ENCODE measurements at regions not wholly inside any gene's neighbourhood (a gene's known extent, or its start where the extent isn't known, plus 50 kb on each side); places are given as distances from the start of the nearest gene placed in this dataset.

DNA sequence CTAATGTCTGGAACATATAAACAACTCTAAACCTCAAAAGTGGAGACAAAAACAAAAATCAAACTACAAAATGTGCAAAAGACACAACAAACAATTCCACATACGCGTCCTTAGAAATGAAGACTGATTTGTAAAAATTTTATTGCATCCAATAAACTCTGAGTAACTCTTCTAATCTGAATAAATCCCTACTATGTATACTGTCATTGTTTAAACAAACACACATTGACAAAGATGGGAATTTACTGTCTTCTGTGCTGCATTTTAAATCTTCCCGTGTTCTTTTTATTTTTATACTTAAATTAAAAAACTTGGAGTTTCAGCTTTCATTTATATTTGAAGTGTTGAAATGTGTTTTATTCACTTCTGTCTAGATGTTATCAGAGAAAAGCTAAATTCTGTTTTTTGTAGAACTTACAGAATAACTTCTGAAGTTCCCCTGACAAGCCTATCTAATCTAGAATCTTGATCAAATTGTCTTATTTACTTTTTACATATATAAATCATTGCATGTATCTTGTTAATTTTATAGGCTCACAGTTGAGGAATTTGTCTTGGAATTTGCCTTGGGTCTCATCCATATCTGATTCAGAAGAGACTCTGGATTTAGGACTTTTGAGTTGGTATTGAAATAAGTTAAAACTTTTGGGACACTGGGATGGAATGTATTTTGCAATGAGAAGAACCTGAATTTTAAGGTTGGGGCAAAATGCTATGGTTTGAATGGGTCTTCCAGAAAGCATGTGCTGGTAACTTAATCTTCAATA lies 2064.4 kb upstream of the C9orf72 start:
- TF ChIP-seq EZH2 (optimal IDR thresholded peaks at IDR 0.05; ENCODE audit: low read depth, low read length) (no peak), EZH2phosphoT487 (IDR thresholded peaks at IDR 0.05; ENCODE audit: low read length) (no peak)
- TF ChIP-seq, protein P1, sequence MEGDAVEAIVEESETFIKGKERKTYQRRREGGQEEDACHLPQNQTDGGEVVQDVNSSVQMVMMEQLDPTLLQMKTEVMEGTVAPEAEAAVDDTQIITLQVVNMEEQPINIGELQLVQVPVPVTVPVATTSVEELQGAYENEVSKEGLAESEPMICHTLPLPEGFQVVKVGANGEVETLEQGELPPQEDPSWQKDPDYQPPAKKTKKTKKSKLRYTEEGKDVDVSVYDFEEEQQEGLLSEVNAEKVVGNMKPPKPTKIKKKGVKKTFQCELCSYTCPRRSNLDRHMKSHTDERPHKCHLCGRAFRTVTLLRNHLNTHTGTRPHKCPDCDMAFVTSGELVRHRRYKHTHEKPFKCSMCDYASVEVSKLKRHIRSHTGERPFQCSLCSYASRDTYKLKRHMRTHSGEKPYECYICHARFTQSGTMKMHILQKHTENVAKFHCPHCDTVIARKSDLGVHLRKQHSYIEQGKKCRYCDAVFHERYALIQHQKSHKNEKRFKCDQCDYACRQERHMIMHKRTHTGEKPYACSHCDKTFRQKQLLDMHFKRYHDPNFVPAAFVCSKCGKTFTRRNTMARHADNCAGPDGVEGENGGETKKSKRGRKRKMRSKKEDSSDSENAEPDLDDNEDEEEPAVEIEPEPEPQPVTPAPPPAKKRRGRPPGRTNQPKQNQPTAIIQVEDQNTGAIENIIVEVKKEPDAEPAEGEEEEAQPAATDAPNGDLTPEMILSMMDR (IDR thresholded peaks at IDR 0.05; ENCODE audit: low read length) = no peak
- DNase-seq = no peak
- Histone ChIP-seq H3K36me3 (replicated peaks; ENCODE audit: insufficient read depth, low read length) (no peaks in the 10 kb centered on the region), H2AFZ (ENCODE audit: low read length) (no peak overlapping the region), H3K27me3 (replicated peaks; ENCODE audit: insufficient read depth, low read length) (no peaks in the 10 kb centered on the region), H3K9me3 (replicated peaks; ENCODE audit: insufficient read depth, low read length) (no peaks in the 10 kb centered on the region), H3K27ac (ENCODE audit: low read length) (no peak overlapping the region), H3K4me3 (ENCODE audit: low read length) (no peak overlapping the region), H4K20me1 (ENCODE audit: insufficient read depth, low read length) (no peaks in the 10 kb centered on the region), H3K9ac (ENCODE audit: low read length) (no peak overlapping the region), H3K4me1 (ENCODE audit: low read length) (no peaks in the 10 kb centered on the region), H3K9me2 (replicated peaks; ENCODE audit: insufficient read depth, low read length) (no peaks in the 10 kb centered on the region), H3K79me2 (ENCODE audit: low read length) (no peaks in the 10 kb centered on the region), H3K4me2 (ENCODE audit: low read depth, low read length) (no peak overlapping the region), H3F3A (ENCODE audit: insufficient read depth, low read length) (no peaks in the 10 kb centered on the region)

DNA sequence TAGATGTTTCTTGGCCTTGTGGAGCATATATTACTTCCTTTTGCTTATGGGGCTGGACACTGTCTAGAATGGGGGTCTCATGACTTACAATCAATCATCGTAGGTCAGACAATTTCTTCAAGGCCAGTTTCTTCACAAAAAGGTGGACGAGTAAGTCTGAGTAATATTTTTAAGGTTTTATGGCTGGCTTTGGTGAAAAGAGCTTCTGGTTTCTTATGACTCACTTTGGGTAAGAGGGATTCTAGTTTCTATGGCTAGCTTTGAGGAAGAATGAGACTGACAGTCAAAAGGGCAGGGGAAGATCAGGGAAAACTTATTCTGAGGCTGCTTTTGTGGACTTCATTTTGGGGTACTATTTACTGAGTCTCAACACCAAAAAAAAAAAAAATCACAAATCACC lies 2067.2 kb upstream of the C9orf72 start:
- no peaks in the 10 kb centered on the region for H3K4me1 ChIP-seq (ENCODE audit: low read length)
- H3K9me2 ChIP-seq (replicated peaks; ENCODE audit: insufficient read depth, low read length) = no peaks in the 10 kb centered on the region; the same call in 1 of the 2 replicates
- TF ChIP-seq, protein P1 (IDR thresholded peaks at IDR 0.05; ENCODE audit: low read length) = no peak
- TF ChIP-seq EZH2phosphoT487 (IDR thresholded peaks at IDR 0.05; ENCODE audit: low read length) (no peak), EZH2 (optimal IDR thresholded peaks at IDR 0.05; ENCODE audit: low read depth, low read length) (no peak)
- H3K36me3 ChIP-seq (replicated peaks; ENCODE audit: insufficient read depth, low read length) = no peaks in the 10 kb centered on the region
- H3K9ac ChIP-seq (ENCODE audit: low read length) = no peak overlapping the region
- H3K4me2 ChIP-seq (ENCODE audit: low read depth, low read length) = no peak overlapping the region
- no peak overlapping the region for H3K4me3 ChIP-seq (ENCODE audit: low read length)
- no peaks in the 10 kb centered on the region for H3K9me3 ChIP-seq (replicated peaks; ENCODE audit: insufficient read depth, low read length)
- no peaks in the 10 kb centered on the region for H4K20me1 ChIP-seq (ENCODE audit: insufficient read depth, low read length)
- no peaks in the 10 kb centered on the region for H3K79me2 ChIP-seq (ENCODE audit: low read length)
- no peaks in the 10 kb centered on the region for H3F3A ChIP-seq (ENCODE audit: insufficient read depth, low read length)
- no peak overlapping the region for H3K27ac ChIP-seq (ENCODE audit: low read length)
- H2AFZ ChIP-seq (ENCODE audit: low read length) = no peak overlapping the region
- no peak for DNase-seq
- H3K27me3 ChIP-seq (replicated peaks; ENCODE audit: insufficient read depth, low read length) = no peaks in the 10 kb centered on the region

DNA sequence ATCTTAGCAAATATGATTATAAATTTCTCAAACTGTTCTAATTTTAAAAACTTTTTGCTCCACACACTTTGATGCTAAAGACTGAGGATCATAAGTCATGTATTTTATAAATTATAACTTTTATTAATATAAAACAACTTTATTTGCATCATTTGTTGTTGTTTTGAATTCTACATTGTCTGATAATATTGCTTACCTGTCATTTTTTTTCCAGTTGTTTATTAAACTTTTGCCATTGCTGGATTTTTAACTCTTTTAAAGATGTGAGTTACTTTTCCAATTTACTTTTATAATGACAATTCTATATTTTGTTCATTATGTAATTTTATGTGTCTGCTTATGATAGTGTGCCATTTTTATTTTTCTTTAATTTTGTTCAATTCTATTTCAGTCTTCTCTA lies 2071.2 kb upstream of the C9orf72 start:
- DNase-seq = no peak
- H3K4me1 ChIP-seq (ENCODE audit: low read length) = no peaks in the 10 kb centered on the region

DNA sequence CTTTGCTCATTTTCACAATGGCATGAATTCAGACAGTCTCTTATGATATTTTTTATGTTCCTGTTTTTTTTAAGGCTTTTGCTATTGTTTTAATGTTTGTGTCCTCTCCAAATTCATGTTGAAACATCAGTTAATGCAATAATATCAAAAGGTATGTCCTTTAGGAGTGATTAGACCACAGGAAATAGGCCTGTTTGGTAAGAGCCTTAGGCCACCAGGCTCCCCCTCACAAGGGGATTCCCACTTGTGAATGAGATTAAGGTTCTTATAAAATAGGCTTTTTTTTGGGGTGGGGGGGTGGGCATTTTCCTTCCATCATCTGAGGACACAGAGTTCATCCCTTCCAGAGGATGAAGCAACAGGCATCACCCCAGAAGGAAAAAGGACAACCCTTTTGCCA lies 2074.2 kb upstream of the C9orf72 start:
- no peaks in the 10 kb centered on the region; the same call in 1 of the 2 replicates for H3K9me2 ChIP-seq (replicated peaks; ENCODE audit: insufficient read depth, low read length)
- no peaks in the 10 kb centered on the region for H3K36me3 ChIP-seq (replicated peaks; ENCODE audit: insufficient read depth, low read length)
- H3K4me3 ChIP-seq (ENCODE audit: low read length) = no peak overlapping the region
- H3K27ac ChIP-seq (ENCODE audit: low read length) = no peak overlapping the region
- no peak overlapping the region for H3K9ac ChIP-seq (ENCODE audit: low read length)
- no peaks in the 10 kb centered on the region for H3K4me1 ChIP-seq (ENCODE audit: low read length)
- DNase-seq = no peak
- H4K20me1 ChIP-seq (ENCODE audit: insufficient read depth, low read length) = no peaks in the 10 kb centered on the region
- H3K79me2 ChIP-seq (ENCODE audit: low read length) = no peaks in the 10 kb centered on the region
- TF ChIP-seq EZH2phosphoT487 (IDR thresholded peaks at IDR 0.05; ENCODE audit: low read length) (no peak), EZH2 (optimal IDR thresholded peaks at IDR 0.05; ENCODE audit: low read depth, low read length) (no peak)
- TF ChIP-seq, protein P1 (IDR thresholded peaks at IDR 0.05; ENCODE audit: low read length) = no peak
- no peaks in the 10 kb centered on the region for H3K27me3 ChIP-seq (replicated peaks; ENCODE audit: insufficient read depth, low read length)
- H2AFZ ChIP-seq (ENCODE audit: low read length) = no peak overlapping the region
- no peaks in the 10 kb centered on the region for H3F3A ChIP-seq (ENCODE audit: insufficient read depth, low read length)
- H3K4me2 ChIP-seq (ENCODE audit: low read depth, low read length) = no peak overlapping the region
- no peaks in the 10 kb centered on the region for H3K9me3 ChIP-seq (replicated peaks; ENCODE audit: insufficient read depth, low read length)

More for the DNA sequence above, 2071.2 kb upstream of the C9orf72 start:
- Histone ChIP-seq H4K20me1 (ENCODE audit: insufficient read depth, low read length) (no peaks in the 10 kb centered on the region), H3K9ac (ENCODE audit: low read length) (no peak overlapping the region), H3K36me3 (replicated peaks; ENCODE audit: insufficient read depth, low read length) (no peaks in the 10 kb centered on the region), H2AFZ (ENCODE audit: low read length) (no peak overlapping the region), H3K4me3 (ENCODE audit: low read length) (no peak overlapping the region), H3K9me3 (replicated peaks; ENCODE audit: insufficient read depth, low read length) (no peaks in the 10 kb centered on the region), H3K27ac (ENCODE audit: low read length) (no peak overlapping the region), H3K4me2 (ENCODE audit: low read depth, low read length) (no peak overlapping the region), H3K9me2 (replicated peaks; ENCODE audit: insufficient read depth, low read length) (no peaks in the 10 kb centered on the region; the same call in 1 of the 2 replicates), H3K27me3 (replicated peaks; ENCODE audit: insufficient read depth, low read length) (no peaks in the 10 kb centered on the region), H3K79me2 (ENCODE audit: low read length) (no peaks in the 10 kb centered on the region), H3F3A (ENCODE audit: insufficient read depth, low read length) (no peaks in the 10 kb centered on the region)
- TF ChIP-seq EZH2 (optimal IDR thresholded peaks at IDR 0.05; ENCODE audit: low read depth, low read length) = no peak
- no peak for TF ChIP-seq EZH2phosphoT487 (IDR thresholded peaks at IDR 0.05; ENCODE audit: low read length)
